DMS79 treated with DMSO at 0.1 percent for 48 hours (cell line): ENCODE measurements at regions not wholly inside any gene's neighbourhood (a gene's known extent, or its start where the extent isn't known, plus 50 kb on each side); places are given as distances from the start of the nearest gene placed in this dataset.
"Not testable (repeated sequence)": the region's sequence is repeated elsewhere in the genome, so short reads cannot be mapped to it uniquely, and the experiment has no call there.

Experiments used
- DNase-seq: peaks from one replicate; lab custom pipeline; 2025; lab: John Stamatoyannopoulos, UW

DNA sequence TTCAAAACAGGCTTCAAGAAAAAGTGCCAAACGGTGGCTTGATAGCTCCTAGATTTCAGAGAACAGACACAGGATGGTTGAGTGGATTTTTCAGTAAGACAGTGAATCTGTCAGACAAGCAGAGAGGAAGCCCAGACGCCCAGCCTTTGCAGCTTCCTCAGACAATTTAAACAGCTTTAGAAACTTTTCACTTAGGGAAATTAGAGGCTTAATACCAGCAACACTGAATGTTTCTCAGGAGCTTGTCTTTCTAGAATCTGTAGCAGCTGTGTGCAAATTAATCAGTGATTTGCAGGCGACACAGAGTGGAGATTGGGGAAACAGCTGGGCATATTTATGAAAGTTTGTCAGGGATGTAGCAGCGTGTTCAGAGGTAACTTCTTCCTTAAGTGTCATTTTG is 362.1 kb downstream of the GALC start:
- no peak for DNase-seq

- no peak for DNase-seq
These were observed 363.2 kb downstream of the GALC start for GRCh38 chr14:87629788-87630187.

DNA sequence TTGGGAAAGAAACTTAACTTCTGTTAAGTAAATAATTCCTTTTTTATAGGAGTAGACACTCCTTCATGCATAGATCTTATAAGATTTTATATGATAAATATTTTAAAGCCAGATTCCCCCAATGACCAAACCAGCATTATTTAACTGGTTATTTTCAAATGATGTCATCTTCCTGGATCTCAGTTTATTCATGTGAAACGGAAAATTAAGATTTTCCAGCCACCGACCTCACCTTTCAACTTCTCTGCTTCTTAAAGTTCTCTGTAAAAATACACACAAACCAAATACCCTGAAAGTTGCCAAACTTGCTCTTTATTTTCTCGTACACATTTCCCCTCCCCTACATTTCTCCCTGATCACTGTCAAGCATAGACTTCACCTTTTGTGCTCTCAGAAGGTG is 364.2 kb downstream of the GALC start:
- DNase-seq, result no peak

- peak; percentile 37 for DNase-seq
These were observed 364.9 kb downstream of the GALC start for GRCh38 chr14:87628129-87628528.

GRCh38 chr14:87626266-87626665 is 366.7 kb downstream of the GALC start:
- no peak for DNase-seq

- DNase-seq, result no peak
These were observed 369.4 kb downstream of the GALC start for GRCh38 chr14:87623616-87624015.

GRCh38 chr14:87617079-87617478 is 375.9 kb downstream of the GALC start:
- DNase-seq, result no peak

- no peak for DNase-seq
These were observed 376.9 kb downstream of the GALC start for GRCh38 chr14:87615822-87616679.

DNA sequence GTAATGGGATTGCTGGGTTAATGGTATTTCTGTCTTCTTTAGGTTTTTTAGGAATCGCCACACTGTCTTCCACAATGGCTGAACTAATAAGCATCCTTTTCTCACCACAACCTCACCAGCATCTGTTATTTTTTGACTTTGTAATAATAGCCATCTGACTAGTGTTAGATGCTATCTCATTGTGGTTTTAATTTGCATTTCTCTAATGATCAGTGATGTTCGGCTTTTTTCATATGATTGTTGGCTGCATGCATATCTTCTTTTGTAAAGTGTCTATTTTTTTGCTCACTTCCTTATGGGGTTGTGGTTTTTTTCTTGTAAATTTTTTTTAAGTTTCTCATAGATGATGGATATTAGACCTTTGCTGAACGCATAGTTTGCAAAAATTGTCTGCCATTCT is 377.9 kb downstream of the GALC start:
- no peak for DNase-seq

DNA sequence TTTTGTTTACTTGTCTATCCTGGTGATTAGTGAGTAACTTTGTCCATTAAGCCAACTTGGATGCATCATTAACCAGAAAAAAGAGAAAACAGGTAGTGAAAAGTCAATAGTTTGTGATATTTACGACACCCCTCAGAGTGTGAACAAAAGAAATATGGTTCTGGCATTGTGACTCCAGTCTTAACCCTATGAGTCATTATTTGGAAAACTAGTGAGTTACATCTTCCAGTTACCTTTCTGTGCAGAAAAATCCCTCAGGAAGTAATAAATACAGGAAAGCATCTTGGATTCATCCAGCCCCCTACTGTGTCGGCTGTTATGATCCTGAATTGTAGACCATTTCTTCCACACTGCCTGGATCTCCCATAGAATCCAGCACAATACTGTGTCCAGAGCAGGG is 379.1 kb downstream of the GALC start:
- DNase-seq, result no peak

GRCh38 chr14:87607056-87607455 is 385.9 kb downstream of the GALC start:
- DNase-seq, result not testable (repeated sequence)

DNA sequence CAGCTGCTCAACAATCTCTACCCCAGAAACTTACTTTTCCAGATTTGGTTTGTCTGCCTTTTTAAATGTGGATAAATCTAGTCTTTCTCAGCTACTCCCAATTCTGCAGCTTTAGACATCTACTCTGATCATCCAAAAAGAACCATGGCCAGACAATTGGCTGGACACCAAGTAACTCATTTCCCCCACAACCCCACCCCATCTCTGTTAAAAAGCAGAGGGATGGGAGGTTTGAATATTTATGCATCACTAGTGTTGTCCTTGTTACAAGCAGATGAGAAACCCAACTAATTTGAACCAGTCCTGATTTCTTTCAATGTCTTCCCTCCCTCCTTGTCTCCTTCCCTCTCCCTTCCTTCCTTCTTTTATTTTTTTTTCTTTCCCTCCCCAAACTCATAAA is 391.9 kb downstream of the GALC start:
- DNase-seq, result no peak

DNA sequence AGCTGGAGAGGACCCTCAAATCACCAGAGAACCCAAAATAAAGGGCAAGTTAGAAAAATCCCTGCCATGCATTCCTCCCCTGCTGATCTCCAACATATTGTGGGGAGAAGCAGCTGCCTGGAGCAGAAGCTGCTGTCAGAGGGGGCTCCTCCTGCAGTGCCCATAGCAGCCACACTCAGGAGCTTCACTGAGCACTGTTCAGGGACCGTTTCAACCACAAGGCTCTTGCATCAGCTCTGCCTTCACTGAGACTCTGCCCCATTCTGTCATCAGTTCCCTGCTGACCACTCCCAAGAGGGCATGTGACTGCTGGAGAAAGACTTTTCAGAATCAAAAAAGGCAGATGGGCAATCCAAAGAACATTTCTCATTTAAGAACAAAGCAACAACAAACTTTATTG is 392.7 kb downstream of the GALC start:
- DNase-seq, result no peak

DNA sequence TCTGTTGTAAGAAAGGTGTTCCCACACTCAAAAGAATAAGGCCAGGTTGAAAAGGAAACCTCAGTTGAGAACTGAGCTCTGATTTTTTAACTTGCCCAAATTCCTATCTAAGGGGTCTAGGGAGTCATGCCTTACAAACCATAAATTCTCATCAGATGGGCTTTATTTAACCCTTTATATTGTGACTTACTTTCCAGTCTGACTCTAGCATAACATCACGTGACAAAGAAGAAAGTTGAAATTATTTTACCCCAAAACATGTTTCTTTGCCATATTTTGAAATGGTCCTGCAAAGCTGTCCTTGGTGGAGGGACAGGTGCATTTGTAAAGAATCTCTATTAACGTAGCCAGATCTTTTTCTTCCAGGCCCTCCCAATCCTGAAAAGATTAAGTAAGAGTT is 411.7 kb downstream of the GALC start:
- DNase-seq, result no peak

DNA sequence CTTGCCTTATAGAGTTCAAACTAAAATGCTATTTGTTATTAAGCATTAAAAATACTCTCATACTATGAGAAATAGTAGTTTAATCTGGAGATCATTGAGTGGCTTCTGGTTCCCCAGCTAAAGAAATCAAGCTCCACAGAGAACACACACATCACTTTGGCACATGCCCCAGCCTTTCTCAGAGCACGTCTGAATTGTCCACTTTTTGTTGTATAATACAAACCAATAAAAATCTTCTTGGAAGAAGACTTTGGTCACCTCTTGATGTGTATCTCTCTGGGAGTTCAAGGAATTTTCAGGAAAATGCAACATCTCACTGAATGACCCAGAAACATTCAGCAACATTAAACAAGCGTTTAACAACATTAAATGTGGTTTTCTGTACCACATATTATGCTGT is 413.9 kb downstream of the GALC start:
- DNase-seq, result no peak

DNA sequence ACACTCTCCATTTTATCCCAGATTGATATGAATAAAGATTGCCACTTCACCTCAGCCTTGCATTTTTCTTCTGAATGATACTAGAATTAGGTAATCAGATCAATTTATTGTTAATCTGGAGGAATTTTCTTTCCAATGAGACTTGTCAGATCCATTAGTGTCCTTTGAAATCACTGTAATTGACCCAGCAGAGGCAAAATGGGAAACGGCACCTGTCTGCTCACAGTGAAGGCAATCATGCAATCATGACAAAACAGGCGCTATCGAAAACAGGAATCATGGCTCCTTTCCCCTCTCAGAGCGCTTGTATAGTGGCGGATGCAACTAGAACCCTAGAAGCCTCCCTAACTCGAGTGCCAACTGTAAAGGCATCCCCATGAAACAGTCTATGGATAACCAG is 417.6 kb downstream of the GALC start:
- no peak for DNase-seq

GRCh38 chr14:87573591-87573990 is 419.4 kb downstream of the GALC start:
- no peak for DNase-seq

DNA sequence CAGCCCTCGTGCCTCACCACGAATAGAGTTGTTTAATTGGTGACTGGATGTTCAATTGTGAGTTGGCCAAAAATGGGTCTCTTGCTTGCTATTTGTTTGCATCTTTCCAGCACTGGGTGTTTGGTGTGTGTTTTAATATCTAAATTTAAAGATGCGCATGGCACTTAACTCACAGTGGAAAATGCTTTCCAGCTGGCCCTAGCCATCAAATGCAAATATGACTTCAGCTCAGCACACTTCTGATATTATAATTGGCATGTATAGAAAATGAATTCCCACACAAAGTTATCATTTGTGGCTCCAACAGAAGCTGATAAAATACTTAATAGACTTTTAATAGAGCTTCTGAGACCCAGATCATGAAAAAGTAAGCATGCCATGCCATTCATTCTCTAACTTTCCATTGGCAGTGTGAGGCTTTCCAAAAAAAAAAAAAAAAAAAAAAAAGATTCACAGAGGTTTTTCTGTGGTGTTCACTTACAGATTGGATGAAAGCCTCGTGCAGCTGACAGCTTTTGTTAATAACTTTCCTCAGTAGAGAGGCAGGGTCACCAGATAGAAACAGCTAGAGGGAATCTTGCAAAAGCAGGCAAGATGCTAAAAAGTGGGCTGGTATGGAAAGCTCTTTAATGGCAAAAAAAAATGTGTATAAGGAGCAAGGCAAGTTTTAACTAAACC is 425.2 kb downstream of the GALC start:
- DNase-seq, result no peak

DNA sequence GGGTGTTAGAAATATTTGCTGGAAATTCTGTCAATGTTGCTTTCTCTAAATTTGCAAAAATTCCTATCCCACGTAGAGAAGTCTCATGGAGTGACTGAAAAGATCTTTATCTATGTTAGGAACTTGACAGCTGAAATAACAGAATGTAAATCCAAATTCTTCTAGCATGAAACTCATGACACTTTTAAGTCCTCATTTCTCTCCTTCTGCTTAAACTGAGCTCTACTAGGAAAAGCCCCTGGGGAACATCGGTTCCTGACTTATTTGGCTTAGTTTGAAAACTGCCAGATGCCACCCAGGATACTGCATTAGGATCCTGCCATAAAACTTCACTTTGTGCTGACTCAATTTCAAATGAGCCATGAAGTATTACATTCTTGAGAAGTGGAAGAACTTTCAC is 426.0 kb downstream of the GALC start:
- peak; percentile 70 for DNase-seq

GRCh38 chr14:87547536-87547935 is 445.4 kb downstream of the GALC start:
- DNase-seq, result no peak

DNA sequence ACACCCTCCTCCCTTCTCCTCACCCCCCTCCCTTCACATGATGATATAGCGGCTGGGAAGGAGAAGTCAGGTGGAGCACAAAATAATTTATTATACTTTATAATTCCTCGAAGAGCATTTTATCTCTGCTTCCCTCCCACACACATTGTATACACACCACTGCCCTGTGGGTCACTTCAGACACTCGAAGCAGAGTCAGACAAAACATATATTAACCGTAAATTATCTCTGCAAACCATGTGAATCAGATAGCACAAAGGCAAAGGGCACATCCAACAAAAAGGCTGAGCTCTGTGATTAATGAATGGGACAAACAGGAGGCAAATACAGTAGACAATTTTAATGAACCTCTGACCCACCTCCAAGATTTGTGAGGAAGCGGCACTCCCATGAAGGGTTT is 450.7 kb downstream of the GALC start:
- no peak for DNase-seq

- no peak for DNase-seq
These were observed 452.6 kb downstream of the GALC start for GRCh38 chr14:87540339-87540738.

DNA sequence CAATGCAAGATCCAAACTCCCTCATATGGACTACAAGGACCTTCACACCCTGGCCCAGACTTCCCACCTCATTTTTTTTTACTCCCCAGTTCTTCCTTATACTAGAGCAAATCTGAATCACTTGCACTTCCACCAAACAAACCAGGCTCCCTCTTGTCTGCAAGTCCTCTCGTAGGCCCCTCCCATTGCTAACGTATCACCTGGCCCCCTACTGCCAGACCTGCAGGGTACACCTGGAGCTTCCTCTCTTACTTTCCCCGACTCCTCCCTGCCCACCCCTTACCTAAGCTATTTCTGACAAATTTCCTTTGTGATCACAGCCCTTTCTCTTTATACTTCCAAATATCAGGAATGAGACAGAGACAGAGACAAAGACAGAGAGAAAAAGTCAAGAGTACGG is 463.9 kb downstream of the GALC start:
- no peak for DNase-seq

DNA sequence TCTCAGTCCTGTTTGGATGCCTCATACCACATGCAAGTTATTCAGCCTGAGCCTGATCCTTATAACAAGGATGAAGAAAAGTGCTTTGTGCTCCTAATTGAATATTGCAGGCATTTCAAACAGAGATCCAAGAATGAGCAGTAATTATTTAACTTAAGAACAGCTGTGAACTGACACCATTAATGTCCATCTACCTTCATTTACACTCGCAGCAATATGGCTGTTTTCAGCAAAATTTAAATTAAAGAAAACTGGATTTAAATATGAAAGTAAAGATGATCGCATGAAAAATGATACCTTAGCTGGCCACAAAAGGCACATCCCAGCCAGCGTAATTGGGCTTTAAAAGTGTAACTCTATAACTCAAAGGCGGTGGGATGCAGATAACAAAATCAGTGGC is 466.3 kb downstream of the GALC start:
- DNase-seq, result no peak
